ENCODE measurements at regions not wholly inside any gene's neighbourhood (a gene's known extent, or its start where the extent isn't known, plus 50 kb on each side); places are given as distances from the start of the nearest gene placed in this dataset.

- Histone ChIP-seq H3K4me2 (ENCODE audit: insufficient read depth, low read length) (no peak overlapping the region), H3K9me1 (replicated peaks; ENCODE audit: control insufficient read depth, extremely low read depth, insufficient read depth, low read length) (no peaks in the 10 kb centered on the region), H4K20me1 (replicated peaks; ENCODE audit: control insufficient read depth, extremely low read depth, insufficient read depth, low read length) (no peaks in the 10 kb centered on the region), H3K27me3 (ENCODE audit: control insufficient read depth in 2 of 2, insufficient read depth in 2 of 2, low read length in 2 of 2) (no peaks in the 10 kb centered on the region), H3K27ac (ENCODE audit: insufficient read depth, low read depth, low read length) (no peak overlapping the region), H3K4me1 (ENCODE audit: control insufficient read depth, extremely low read depth, insufficient read depth, low read length) (no peaks in the 10 kb centered on the region), H2AFZ (ENCODE audit: low read depth, low read length) (no peak overlapping the region), H3K36me3 (ENCODE audit: control insufficient read depth in 2 of 2, extremely low read depth in 1 of 2, insufficient read depth in 2 of 2, low read length in 2 of 2) (no peaks in the 10 kb centered on the region), H3K9me3 (replicated peaks; ENCODE audit: control insufficient read depth, insufficient read depth, low read length) (no peaks in the 10 kb centered on the region), H3K9ac (replicated peaks; ENCODE audit: extremely low read depth, insufficient read depth, low read length) (no peak overlapping the region), H3K79me2 (ENCODE audit: control insufficient read depth, insufficient read depth, low read length) (no peaks in the 10 kb centered on the region), H3K4me3 (replicated peaks in 1 of 3; ENCODE audit: insufficient read depth in 1 of 3, low read depth in 1 of 3, low read length in 3 of 3) (no peak overlapping the region)
- FAIRE-seq (no peak), DNase-seq (ENCODE audit: low read depth, low spot score) (no peak)
- dilution Hi-C loops (cut with MboI; ENCODE audit: extremely low pct_ligation_motif_present, low sequenced_read_pairs) (no loop called here), intact Hi-C loops (cut with micrococcal nuclease) (no loop called here)
- CTCF ChIA-PET, result no interaction called here
- no TSS peak for BruUV-seq (replicated peaks)
- TF ChIP-seq POLR2AphosphoS5 (IDR thresholded peaks at IDR 0.05; ENCODE audit: insufficient read depth, low read depth, low read length) (no peak), JUN (IDR thresholded peaks at IDR 0.05; ENCODE audit: borderline replicate concordance, insufficient read depth, insufficient read length, low read depth) (no peak), EZH2 (IDR thresholded peaks at IDR 0.05; ENCODE audit: borderline replicate concordance, low read depth, low read length, severe bottlenecking) (no peak), GATA2 (IDR thresholded peaks at IDR 0.05; ENCODE audit: insufficient read depth, insufficient read length, low read depth, low read length) (no peak), CTCF (IDR thresholded peaks at IDR 0.05; ENCODE audit: extremely low read depth in 1 of 2, insufficient read depth in 1 of 2, low read depth in 1 of 2, low read length in 2 of 2) (no peak), FOS (IDR thresholded peaks at IDR 0.05; ENCODE audit: borderline replicate concordance, insufficient read depth, low read length) (no peak), POLR2A (IDR thresholded peaks at IDR 0.05; ENCODE audit: low read depth, low read length) (no peak), MYC (IDR thresholded peaks at IDR 0.05; ENCODE audit: low read depth, low read length) (no peak), MAX (IDR thresholded peaks at IDR 0.05; ENCODE audit: insufficient read depth, insufficient read length) (no peak)
- POLR2A ChIA-PET, result no interaction called here
Measured at GRCh38 chr12:107359382-107359781, 266.0 kb upstream of the CRY1 start.
